HG02588 (cell line): ENCODE measurements at regions not wholly inside any gene's neighbourhood (a gene's known extent, or its start where the extent isn't known, plus 50 kb on each side); places are given as distances from the start of the nearest gene placed in this dataset.
A peak's percentile ranks its signal among the peaks of the same experiment; 100 is the strongest.

ENCODE experiments used
- ATAC-seq: cut with Tn5 transposase; IDR thresholded peaks from one replicate; pipeline ENCODE4 v1.9.1; 2021; ENCODE audit warnings: mild to moderate bottlenecking, moderate library complexity; ENCODE audit not compliant: unreplicated experiment

- no peak for ATAC-seq
Observed at GRCh38 chr1:109827466-109827865, 63.7 kb upstream of the EPS8L3 start.

- no peak for ATAC-seq
Observed at GRCh38 chr1:109826930-109827349, 63.2 kb upstream of the EPS8L3 start.

- no peak for ATAC-seq
Observed at GRCh38 chr1:109826446-109826845, 62.7 kb upstream of the EPS8L3 start.

GRCh38 chr1:109824349-109825115 lies 60.8 kb upstream of the EPS8L3 start:
- ATAC-seq: no peak

- no peak for ATAC-seq
Observed at GRCh38 chr1:109823543-109824348, 60.0 kb upstream of the EPS8L3 start.

GRCh38 chr1:109822749-109823542 lies 59.2 kb upstream of the EPS8L3 start:
- ATAC-seq: no peak

- ATAC-seq: no peak
Observed at GRCh38 chr1:109821831-109822745, 58.4 kb upstream of the EPS8L3 start.

- ATAC-seq: no peak
Observed at GRCh38 chr1:109821221-109821669, 57.5 kb upstream of the EPS8L3 start.

- ATAC-seq: no peak
Observed at GRCh38 chr1:109819906-109820305, 56.2 kb upstream of the EPS8L3 start.

- no peak for ATAC-seq
Observed at GRCh38 chr1:109818988-109819764, 55.5 kb upstream of the EPS8L3 start.

GRCh38 chr1:109818271-109818987 lies 54.7 kb upstream of the EPS8L3 start:
- ATAC-seq: no peak

- ATAC-seq: no peak
Observed at GRCh38 chr1:109817881-109818270, 54.2 kb upstream of the EPS8L3 start.

- no peak for ATAC-seq
Observed at GRCh38 chr1:109816975-109817535, 53.3 kb upstream of the EPS8L3 start.

- ATAC-seq: peak; percentile 92
Observed at GRCh38 chr1:109816175-109816811, 52.6 kb upstream of the EPS8L3 start.

GRCh38 chr1:109815809-109816174 lies 52.1 kb upstream of the EPS8L3 start:
- no peak for ATAC-seq

- ATAC-seq: no peak
Observed at GRCh38 chr1:109814993-109815786, 51.5 kb upstream of the EPS8L3 start.

GRCh38 chr1:109814223-109814622 lies 50.5 kb upstream of the EPS8L3 start:
- ATAC-seq: no peak
